ENCODE measurements at regions not wholly inside any gene's neighbourhood (a gene's known extent, or its start where the extent isn't known, plus 50 kb on each side); places are given as distances from the start of the nearest gene placed in this dataset.
A peak's percentile ranks its signal among the peaks of the same experiment; 100 is the strongest.
"Not testable (repeated sequence)": the region's sequence is repeated elsewhere in the genome, so short reads cannot be mapped to it uniquely, and the experiment has no call there.

DNA sequence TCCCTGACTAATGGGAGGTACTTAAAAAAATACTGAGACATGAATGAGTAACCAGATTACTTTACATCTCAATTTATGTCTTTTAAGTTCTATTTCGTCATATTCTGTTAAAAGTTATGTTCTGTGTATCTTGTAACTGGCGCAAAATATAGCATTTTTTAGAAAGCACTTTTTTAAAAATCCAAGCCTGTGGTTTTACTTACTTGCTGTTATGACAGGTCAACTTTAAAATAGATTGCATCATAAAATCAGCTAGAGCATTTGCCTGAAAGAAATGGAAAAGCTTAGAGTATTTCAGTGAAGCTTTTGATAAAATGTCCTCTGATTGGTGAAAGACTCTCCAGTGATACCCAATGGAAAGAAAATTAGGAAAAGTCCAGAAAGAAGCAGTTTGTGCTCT lies 1892.3 kb upstream of the TENM3 start:
- no peak for DNase-seq

DNA sequence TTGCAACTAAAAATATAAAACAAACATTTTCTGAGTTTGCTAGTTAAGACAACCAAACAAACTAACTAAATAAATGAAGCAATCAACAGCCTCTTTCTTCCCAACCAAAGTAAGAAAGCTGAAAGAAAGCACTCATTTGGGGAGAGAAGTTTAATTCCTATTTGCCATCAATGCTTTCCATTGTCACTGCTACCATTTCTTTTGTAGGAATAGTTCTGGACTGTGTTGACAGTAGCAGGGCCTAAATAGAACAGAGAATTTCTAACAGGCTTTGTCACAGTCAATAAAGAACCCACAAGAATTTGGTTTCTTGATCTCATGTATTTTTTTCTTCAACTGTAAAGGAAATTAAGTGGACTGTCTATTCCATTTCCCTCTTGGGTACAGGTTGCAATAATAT lies 1886.4 kb upstream of the TENM3 start:
- DNase-seq = no peak

DNA sequence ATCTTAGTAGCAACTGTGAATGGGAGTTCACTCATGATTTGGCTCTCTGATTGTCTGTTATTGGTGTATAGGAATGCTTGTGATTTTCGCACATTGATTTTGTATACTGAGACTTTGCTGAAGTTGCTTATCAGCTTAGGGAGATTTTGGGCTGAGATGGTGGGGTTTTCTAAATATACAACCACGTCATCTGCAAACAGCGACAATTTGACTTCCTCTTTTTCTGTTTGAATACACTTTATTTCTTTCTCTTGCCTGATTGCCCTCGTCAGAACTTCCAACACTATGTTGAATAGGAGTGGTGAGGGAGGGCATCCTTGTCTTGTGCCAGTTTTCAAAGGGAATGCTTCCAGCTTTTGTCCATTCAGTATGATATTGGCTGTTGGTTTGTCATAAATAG lies 1883.1 kb upstream of the TENM3 start:
- not testable (repeated sequence) for DNase-seq

DNA sequence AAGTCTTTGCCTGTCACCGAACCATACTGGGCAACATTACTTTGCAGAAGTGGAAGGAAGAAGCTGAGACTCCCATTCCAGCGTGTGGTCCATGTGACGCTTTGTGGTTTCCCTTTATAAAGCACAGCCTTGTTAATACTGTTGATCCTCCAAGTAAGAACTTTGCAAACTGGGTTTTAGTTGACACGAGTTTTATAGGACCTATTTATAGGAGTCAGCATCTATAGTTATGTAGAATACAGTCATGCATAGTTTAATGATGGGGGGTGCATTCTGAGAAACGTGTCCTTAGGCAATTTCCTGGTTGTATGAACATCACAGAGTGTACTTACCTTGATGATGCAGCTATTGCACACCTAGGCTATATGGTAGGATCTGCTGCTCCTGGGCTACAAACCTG lies 1879.4 kb upstream of the TENM3 start:
- DNase-seq = no peak

DNA sequence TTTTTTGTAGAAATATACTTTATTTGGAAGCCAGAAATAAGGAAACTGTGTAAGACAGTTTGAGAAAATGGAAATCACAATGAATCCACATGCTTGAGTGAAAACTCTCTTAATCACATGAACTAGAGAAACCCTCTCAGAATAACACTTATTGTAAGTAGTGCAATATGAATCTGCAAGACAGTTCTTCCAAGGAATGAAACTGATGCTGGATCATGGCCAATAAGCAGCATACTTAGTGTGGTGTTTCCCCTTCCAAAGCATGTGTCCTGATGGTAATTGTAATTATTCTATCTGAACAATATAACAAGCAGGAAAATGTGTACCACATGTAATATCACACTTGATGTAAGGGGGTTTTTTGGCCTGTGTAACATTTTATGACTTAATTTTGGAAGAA lies 1870.5 kb upstream of the TENM3 start:
- no peak for DNase-seq

DNA sequence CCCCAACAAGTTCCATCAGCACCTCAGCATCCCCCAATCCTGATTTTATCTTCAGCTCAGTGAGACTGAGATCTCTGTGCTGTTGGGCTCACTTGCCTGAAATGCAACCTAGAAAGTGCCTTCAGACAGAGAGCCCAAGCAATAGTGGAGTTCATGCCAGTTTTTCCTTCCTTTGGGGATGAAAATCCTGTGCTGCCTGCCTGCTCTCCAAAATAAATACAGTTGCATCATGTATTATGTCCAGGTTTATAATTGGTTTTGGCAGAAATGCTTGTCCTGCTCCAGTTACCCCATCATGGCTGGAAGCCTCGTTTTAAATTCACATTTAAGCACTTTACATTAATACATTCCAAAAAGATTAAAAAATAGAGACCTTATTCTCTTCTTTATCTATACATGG lies 1865.5 kb upstream of the TENM3 start:
- DNase-seq = no peak

DNA sequence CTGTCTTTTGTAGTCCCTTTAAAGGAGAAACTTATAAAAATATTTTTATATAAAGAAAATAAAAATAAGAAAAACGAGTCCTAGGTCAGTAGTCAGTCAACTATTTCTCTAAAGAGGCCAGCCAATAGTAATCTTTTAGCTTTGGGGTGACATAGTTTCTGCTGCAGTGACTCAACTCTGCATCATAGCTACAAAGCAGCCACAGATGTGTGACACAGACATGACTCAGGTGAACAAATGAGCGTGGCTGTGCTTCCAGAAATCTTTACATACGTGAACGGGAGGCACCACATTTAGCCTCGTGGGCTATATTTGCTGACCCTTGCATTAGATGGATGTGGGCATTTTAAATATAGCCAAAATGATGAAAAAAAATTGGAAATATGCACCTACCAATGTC lies 1862.5 kb upstream of the TENM3 start:
- no peak for DNase-seq

DNA sequence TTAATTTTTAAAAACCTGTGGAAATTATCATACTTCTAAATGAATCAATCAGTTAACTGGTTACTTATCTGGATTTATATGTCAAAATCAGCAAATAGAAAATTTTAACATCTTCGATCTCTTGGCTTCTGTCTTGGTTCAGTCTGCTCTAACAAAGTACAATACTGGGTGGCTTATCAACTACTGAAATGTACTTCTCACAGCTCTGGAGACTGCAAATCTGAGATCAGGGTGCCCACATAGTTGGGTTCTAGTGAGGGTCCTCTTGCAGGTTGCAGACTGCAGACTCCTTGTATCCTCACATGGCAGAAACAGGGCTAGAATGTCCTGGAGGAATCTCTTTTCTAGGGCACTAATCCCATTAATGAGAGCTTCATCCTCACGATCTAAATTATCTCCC lies 1851.6 kb upstream of the TENM3 start:
- DNase-seq = no peak

DNA sequence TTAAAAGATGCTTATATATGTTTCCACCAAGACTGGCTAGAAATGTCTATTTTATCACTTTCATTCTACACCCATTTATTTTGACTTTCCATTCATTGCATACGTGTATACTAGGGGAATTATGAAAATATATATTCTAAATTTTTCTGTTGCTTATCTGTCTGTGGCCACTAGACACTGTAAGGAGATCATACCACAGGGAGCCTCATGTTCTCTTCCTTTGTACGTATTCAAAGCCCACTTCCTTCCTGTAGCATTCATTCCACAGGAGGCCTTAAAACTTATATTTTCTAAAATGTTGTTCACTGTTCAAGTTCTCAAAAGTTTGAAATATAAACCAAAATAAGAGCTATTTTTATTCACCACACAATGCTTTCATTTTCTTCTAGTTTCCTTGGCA lies 1848.9 kb upstream of the TENM3 start:
- DNase-seq = no peak

DNA sequence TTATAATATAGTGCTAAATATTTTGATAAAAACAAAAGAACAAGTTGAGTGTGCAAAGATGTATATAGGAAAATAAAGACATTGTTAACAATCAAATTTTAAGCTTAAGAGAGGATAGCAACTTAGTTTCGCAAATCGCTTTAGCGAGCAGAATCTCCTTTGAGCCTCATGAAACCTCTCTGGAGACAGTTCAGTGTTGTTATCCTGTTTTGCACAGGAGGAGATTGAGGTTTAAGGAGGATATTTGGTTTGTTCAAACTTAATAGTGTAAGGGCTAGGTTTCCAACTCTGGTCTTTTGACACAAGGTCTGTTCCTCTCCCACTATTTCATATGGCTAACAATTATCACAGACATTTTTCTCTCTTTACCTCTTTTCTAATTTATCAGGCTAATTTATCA lies 1848.5 kb upstream of the TENM3 start:
- no peak for DNase-seq

DNA sequence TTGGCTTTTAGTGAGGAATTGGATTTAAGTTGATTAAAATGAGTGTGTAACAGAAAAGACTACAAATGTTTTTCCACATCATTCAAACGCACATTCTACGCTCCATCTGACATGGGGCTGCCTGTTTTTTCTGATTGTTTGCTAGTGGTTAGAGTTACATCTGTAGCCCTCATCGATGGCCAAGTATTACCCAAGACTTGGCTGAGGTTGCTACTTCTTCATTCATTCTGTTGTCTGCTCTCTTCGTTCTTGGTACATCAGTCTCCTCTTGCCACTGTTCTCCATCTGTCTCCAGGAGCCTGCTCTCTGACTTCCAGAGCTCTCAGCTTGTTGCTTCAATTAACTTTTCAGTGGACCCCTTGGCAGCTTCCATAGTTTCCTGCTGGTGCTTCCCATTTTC lies 1844.6 kb upstream of the TENM3 start:
- no peak for DNase-seq

DNA sequence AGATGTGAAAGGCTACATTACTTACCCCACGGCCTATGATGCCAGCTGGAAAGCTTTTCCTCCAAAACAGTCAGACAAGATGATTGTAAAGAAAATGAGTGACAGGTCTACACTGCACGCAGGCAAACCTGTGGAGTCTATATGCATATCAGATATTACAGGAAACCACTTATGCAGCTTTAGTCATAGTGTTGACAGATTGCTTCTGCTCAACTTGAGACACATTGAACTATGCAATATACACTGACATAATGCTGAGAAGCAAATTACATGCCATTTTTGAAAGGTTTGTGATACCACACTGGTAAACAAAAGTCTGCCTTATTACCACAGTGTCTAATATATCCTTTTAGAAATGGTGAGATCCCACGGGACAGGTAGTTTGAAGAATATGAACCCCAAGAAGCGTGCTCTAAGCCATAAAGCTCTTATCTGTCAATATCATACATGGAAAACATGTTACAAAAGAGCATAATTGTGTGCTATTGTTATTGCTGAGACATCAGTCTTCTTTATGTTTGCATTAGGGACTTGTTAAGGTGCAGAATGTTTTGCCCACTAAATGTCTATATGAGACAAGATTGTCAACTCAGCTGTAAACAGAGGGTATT lies 1835.8 kb upstream of the TENM3 start:
- DNase-seq = no peak

DNA sequence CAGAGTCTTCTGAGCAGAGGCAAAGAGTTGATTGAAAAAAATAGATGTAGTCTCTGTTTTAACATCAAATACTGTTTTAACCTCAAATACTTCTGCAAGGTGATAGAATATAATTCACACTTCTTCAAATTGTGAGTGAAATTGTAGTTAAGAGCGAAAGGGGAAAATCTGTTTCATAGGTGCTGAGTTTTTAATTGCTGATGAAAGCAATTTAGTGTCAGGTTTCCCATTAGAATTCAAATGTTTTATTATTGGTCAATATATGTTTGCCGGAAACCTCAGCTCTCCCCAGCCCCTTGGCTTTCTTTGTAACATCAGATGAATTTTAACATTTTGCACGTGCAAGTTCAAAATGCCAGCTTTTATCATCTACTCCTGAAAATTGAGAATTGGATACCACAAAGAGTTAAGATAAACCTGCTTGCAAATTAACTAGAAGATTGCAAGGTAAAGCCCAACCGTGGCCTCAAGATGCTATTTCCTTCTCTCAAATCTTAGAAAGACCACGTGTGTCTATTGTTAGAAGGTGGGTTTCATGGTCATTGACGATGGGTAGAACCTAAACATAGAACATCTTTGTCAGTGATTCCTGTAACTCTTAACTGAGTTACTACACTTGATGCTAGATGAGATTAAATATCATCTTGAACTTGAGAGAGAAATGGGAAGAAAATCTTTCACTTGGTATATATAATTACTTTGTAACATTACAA lies 1824.2 kb upstream of the TENM3 start:
- DNase-seq = no peak

DNA sequence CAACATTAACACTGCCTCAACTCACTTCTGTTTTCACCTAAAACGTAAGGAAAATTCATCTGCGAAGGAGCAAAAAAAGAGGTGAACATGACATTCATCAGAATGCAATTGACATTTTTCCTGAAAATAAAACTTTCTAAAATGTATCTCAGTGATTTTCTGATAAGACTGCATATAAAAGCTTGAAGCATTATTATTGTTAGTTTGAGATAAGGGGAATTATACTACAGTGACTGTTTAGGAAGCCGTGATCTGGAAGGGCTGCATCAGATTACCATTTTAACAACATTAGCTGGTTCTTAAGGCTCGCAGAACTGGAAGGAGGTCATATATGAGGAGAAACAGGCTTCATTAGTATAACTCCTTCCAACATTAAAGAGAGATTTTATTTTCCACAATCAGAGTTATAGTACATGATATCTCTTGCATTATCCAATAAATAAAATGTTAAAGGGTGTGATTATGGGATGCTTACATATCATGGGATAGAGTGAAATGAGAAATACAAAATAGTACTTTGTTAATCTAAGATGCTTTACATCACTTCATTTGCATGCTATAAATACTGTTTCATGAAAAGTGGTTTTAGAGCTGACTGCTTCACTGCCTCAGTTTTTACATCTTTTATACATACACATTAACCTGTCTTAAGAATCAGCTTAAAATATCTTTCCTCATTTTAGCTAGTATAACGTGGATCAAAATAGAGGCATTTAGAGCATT lies 1820.1 kb upstream of the TENM3 start:
- DNase-seq = peak in 1 of 2 experiments; percentile 6

DNA sequence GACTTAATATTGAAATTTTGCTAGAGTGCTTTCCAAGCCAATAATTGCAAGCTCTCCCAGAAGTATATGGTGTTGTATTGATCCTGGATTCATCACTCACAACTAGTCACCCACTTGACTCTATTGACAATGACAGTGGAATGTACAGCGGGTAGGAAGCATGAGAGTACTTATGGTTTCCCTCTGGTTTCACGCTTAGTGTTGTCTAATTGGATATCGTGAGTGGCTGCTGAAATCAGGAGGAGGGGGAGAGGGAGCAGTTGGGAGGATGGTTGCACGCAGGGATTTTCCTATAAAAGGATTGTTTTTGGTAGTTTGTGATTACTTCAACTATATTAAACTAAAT lies 1819.5 kb upstream of the TENM3 start:
- no peak for DNase-seq

DNA sequence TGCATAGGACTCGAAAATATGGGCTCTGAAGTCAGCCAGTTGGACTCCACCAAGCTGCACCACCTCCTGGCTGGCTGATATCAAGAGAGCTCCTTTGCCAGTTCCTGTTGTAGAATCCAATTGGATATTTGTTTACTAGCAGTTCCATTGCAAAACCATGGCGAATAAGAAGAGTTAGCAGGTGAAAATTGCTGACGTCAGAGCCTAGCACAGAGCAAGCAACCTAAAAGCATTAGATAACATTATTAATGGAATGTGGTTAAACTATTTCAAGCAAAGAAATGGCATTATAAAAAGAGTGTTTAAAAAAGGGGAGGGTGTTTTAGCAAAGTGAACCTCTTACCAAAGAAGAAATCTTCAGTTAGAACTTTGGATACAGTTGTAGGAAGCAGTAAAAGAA lies 1816.3 kb upstream of the TENM3 start:
- no peak for DNase-seq

DNA sequence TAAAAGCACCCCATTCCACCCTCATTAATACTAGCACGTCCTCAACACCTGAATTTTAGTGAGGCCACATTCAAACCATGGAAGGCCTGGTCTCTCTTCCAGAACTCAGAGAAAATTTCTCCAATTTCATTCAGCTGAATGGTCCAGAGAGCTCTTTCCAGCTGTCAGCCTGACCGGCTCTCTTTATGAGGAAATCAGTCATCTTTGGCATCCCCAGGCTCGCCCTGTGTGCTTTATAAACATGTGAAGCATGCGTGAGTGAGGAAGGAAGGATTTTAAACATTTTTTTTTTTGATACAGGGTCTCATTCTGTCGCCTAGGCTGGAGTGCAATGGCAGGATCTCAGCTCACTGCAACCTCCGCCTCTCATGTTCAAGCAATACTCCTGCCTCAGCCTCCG lies 1812.9 kb upstream of the TENM3 start:
- no peak for DNase-seq

DNA sequence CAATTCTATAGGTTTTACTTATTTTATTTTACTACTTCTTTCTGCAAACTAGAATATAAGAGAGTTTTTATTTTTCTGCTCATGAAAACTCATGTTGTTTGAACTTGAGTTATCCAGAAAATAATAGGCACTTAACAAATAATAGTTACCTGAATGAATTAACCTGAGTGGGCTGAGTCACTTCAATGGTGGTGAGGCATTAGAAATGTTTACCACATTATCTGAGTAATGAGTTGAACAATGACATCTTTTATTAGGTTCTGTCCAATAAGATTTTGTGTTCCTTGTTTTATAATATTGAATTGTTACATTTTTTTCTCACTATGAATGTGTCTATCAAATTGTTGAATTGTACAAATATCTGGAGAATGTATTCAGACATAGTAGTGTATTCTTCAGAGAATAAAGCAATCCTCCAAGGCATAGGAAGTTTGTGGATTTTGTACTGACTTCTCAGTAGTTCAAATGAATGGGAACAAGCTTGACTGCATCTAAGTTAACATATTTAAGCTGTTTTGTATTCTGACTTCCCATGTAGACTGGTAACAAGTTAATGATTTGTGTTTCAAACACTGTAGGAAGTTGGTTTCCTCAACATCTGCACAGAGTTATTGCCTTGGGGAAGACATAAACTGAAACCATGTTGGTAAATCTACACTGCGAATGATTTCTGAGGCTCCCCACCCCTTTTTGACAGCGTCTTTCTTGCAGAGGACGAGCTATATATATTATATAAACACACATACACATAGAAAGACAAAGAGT lies 1808.9 kb upstream of the TENM3 start:
- no peak for DNase-seq

DNA sequence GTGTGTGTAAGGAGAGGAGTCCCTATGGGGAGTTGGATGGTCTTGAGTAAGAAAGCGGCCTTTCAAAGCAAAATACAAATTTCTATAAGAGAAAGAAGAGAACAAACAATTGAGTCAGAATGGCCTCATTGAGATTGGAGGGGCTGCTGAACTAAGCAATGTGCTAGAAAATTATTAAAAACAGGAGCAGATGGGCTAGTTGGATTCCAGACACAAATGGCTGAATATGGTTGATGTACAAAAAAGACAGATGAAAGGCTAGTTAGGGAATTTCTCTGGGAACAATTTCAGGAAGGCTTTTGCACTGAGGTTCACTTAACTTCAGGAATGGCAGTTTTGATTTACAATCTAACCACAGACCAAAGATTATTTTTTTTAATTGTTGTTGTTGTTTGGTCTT lies 1806.8 kb upstream of the TENM3 start:
- DNase-seq = no peak

DNA sequence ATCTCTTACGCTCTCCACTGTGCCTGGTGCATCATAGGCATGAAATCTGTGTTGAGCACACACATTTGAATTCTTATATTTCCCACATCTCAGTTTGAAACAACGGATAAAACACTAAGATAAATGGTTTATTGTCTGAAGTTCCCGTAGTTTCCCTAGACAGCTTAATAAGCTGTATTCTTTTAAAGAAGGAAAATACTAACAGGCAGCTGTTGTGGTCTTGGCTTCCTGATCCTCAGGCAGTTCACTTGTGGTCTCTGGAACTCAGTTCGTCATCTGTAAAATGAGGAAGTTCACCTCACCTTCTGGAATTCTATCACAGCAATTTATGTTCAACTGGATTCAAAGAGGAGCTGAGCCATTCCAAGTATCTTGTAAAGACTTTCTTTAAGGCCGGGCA lies 1805.6 kb upstream of the TENM3 start:
- no peak for DNase-seq

DNA sequence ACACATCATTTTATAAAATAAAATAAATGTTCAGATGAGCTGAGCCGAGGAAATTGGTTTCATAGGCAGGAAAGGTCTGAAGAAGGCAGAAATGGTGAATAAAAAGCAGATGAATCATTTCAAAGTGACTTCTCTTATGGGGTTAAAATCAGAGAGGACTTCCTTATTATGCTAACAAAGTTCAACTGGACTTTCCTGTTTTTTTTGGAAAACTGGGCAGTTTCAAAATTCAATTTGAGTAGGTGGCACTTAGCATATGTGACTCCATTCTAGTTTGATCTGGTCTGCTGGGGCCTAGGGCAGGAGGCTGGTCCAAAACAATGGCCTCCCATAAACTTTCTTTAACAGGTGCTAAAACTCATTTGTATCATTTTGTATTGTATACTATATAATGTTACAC lies 1794.9 kb upstream of the TENM3 start:
- DNase-seq = no peak

DNA sequence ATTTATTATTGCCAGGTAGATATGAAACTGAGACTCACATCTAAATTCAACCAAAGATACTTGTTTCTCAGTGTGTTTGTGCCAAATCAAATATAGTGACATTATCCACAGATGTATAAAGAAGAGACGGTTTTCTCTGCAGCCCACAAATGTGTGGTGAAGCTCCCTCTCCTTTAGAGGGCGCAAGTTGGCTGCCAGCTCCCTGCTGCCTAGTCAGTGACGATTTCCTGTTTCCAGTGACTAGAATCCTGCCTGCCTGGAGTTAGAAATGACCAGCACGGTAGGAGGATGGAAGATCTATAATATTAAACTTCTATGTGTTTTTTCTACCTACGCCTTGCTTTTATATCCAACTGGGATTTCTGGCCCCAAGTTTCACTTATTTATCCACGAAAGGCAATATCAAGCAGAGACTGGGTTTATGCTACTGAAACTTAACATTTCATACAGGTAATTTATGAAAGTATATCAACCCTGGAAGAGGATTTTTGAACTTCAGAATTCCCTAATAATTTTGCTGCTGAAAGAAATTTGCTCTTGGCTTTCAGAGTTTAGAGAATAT lies 1793.7 kb upstream of the TENM3 start:
- DNase-seq = peak; percentile 37 to 73

DNA sequence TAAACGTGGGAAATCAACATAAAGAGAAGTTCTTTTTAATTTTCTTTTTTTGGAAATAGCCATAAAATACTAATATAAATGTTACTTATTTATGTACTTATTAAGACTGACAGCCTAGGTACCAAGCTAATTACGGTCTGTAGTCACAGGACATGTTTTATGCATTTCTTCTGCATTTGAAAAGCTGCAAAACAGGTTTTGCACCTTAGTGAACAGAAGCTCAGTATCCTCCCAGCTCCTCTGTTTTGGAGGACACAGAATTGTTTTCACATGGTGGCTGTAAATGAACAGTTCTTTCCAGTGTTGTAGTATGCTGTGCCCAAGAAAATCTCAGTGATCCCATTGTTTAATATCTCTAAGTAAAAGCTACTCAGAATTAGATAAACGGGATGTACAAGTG lies 1788.0 kb upstream of the TENM3 start:
- DNase-seq = peak; percentile 79 to 88

Data from NCI-H526 (cell line).